HG03175 (cell line): ENCODE measurements at regions not wholly inside any gene's neighbourhood (a gene's known extent, or its start where the extent isn't known, plus 50 kb on each side); places are given as distances from the start of the nearest gene placed in this dataset.

Source experiments
- ATAC-seq: cut with Tn5 transposase; IDR thresholded peaks from one replicate; pipeline ENCODE4 v1.9.1; 2021; ENCODE audit warnings: mild to moderate bottlenecking, moderate library complexity; ENCODE audit not compliant: unreplicated experiment

DNA sequence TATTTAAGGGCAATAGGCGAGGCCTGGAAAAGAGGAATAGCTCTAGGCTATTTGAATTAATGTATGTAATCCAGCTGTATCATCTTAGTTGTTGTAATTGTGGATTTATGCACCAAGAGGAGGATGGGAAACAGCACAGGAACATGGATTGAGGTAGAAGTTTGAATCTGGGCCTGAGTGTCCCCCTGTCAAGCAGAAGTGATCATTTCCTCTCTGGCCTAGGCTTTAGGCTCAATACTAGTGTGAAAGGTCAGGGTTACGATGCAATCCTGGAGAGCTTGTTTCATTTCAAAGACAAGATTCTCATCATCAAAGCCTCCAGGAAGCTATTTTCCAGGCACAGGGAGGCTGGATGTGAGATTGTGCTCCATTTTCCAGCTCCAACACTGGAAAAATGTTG, 77.9 kb upstream of the HSD17B12 start:
- no peak for ATAC-seq

GRCh38 chr11:43614214-43614613, 66.3 kb upstream of the HSD17B12 start:
- ATAC-seq: no peak

- no peak for ATAC-seq
Observed at GRCh38 chr11:43619863-43620505, 60.6 kb upstream of the HSD17B12 start.

DNA sequence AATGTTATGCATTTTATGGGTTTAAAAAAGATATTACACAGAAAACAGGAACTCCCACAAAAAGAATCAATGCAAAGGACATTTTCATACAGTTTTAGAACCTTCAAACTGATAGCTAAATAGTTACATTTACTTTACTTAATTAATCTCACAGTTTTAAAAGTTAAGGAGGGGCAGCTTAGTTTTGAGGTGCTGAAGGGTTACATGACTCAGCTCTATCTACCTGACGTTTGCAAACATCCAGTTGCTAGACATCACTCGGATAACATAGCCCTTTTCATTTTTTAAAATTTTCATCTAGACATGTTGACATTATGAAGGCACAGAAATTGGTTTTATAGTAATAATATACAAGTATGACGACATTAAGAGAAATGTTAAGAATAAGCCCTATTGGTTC, 53.7 kb upstream of the HSD17B12 start:
- ATAC-seq: no peak
